ENCODE measurements at regions not wholly inside any gene's neighbourhood (a gene's known extent, or its start where the extent isn't known, plus 50 kb on each side); places are given as distances from the start of the nearest gene placed in this dataset.
"Not testable (repeated sequence)": the region's sequence is repeated elsewhere in the genome, so short reads cannot be mapped to it uniquely, and the experiment has no call there.

DNA sequence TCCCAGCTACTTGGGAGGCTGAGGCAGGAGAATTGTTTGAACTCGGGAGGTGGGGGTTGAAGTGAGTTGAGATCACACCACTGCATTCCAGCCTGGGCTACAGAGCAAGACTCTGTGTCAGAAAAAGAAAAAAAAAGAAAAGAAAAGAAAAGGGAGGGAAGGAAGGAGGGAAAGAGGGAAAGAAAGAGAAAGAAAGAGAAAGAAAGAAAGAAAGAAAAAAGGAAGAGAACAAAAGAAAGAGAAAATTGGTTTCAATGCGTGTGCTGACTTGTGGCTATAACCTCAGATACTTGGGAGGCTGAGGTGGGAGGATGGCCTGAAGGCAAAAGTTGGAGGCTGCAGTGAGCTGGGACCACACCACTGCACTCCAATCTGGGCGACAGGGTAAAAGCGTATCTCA, 128.4 kb upstream of the TBX3 start:
- DNase-seq (ENCODE audit: low spot score), result no peak

DNA sequence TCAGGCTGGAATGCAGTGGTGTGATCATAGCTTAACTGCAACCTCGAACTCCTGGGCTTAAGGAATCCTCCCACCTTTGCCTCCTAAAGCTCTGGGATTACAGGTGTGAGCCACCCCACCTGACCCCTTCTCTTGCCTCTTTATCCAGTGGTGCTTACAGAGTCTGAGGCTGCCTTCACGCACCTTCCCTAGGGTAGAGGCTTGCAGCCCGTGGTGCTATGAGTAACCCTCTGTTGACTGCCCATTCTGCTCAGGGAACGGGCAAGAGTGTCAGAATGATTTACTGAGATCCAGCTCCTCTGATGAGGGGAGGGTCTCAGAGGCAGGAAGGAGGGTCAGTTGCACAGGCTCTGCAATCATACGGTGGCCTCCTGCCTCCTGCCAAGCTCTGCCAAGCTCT, 125.1 kb upstream of the TBX3 start:
- DNase-seq (ENCODE audit: low spot score), result no peak

DNA sequence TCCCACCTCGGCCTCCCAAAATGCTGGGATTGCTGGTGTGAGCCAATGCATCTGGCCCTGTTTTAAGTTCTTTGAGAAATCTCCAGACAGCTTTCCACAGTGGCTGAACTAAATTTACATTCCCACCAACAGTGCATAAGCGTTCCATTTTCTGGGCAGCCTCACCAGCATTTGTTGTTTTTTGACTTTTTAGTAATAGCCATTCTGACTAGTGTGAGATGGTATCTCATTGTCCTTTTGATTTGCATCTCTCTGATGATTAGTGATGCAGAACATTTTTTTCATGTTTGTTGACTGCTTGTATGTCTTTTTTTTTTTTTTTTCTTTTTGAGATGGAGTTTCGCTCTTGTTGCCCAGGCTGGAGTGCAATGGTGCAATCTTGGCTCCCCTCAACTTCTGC, 117.4 kb upstream of the TBX3 start:
- DNase-seq (ENCODE audit: low spot score), result not testable (repeated sequence)

DNA sequence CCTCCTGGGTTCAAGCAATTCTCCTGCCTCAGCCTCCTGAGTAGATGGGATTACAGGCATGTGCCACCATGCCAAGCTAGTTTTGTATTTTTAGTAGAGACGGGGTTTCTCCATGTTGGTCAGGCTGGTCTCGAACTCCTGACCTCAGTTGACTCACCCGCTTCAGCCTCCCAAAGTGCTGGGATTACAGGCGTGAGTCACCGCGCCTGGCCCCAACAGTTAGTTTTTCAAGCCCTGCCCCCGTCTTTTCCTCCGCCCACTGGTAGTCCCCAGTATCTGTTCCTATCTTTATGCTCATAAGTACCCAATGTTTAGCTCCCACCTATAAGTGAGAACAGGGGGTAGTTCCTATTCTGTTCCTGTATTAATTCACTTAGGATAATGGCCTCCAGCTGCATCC, 116.6 kb upstream of the TBX3 start:
- not testable (repeated sequence) for DNase-seq (ENCODE audit: low spot score)

DNA sequence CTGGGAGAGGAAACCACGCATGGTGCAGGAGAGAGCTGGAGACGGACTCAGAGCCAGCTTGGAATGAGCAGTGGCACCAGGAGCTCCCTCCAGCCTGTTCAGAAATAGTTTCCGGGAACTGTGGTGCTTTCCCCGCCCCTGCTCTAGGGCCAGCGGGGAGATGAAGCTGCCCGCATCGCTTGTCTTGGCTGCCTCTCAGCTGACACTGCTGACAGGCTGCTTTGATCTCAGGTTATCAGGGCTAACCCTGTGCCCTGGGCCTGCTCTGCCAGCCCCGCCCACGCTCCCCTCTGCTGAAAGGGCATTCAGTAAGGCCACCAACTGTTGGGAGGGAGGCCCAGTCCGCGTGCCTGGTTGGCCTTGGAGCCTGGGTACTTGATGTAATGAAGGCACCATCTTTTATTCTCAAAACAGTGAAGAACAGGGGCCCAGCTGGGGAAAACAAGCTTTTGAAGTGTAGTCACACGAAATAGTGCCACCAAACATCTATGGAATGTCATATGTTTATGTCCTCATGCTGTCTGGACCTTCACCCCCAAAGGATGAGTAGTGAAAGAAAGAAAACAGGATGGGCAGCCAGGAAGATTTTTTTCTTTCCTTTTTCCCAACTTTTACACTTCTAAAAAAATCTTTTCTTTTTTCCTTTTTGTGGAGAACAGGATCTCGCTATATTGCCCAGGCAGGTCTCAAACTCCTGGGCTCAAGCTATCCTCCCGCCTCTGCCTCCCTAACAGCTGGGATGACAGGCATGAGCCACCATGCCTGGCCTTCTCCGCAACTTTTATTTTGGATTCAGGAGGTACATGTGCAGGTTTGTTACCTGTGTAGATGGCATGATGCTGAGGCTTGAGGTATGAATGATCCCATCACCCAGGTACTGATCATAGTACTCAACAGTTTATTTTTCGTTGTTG, 115.9 kb upstream of the TBX3 start:
- DNase-seq (ENCODE audit: low spot score), result no peak

DNA sequence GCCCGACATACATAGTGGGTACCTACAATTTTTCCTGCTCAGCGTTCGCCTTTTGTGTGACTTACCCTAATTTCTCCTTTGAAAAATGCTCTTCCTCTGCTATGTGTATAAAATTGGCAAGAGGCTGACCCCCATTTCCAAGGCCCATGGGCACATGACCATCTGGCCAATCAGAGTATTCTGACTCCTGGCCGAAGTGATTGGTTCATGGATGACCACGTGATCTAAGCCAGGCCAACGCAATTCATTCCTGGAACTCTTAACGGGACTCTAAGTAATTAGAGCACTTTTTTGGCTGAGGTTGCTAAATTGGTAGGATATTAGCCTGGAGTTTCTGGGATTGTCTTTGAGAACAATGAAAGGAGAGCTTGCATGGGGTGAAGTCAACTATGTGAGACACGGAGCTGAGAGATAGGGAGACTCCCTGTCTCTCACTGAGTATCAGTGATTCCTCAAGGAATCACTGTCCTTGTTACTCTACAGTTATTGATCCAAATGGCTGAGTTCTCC, 110.1 kb upstream of the TBX3 start:
- no peak for DNase-seq (ENCODE audit: low spot score)

DNA sequence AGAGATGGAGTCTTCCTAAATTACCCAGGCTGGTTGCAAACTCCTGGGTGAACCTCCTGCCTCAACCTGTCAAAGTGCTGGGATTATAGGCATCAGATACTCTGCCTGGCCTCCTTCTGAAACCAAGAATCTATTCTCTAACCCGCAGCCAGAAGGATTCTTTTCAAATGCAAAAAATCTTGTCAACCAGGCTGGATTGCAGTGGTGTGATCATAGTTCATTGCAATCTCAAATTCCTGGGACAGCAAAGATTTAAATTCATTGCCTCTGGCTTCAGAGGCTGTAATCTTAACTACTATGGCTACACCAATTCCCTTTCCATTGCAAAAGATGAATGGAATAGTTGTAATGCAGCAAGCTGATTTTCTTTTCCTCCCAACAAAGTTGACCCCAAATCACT, 106.3 kb upstream of the TBX3 start:
- DNase-seq (ENCODE audit: low spot score), result no peak

DNA sequence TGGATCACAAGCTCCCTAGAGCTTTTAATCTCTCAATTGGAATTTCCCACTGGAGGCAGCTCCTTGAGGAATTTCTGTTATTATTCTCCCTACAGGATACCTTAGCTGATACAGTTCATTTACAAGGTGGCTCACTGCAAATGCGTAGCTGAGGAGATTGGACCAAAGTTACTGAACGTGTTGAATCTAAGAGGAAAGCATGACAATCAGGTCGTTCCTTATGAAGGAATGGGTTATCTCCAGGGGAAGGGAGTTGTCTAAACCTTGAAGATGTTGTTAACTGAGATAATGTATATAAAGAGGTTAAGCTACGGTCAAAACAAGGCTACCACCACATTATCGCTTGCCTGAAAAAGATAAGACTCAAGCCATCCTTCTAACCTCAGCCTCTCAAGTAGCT, 105.8 kb upstream of the TBX3 start:
- DNase-seq (ENCODE audit: low spot score), result no peak

DNA sequence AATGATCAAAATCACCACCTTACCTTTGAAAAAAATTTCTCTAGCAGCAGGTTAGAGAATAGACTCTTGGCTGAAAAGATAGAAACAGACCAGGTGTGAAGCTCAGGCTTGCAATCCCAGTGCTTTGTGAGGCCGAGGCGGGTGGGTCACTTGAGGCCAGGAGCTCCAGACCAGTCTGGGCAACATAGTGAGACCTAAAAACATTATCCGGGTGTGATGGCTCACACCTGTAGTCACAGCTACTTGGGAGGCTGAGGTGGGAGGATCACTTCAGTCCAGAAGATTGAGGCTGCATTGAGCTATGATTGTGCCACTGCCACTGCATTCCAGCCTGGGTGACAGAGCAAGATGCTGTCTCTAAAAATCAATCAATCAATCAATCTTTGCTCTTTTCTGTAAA, 105.3 kb upstream of the TBX3 start:
- no peak for DNase-seq (ENCODE audit: low spot score)

DNA sequence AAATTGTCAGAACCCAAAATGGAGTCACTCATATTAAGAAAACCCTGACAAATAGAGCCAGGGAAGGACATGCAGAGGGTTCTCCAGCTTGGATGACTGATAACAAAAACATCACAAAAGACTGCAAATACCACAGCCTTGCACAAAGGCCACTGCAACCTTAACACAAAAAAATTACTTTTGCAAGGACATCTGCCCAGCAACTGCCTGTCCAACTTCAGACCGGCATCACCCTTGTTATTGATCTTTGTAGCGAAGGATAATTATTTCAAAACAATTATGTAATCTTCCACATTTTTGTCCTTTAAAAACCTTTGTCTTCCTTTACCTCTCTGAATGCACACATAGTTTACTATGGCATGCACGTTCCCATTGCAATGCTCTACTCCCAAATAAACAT, 100.6 kb upstream of the TBX3 start:
- no peak for DNase-seq (ENCODE audit: low spot score)

DNA sequence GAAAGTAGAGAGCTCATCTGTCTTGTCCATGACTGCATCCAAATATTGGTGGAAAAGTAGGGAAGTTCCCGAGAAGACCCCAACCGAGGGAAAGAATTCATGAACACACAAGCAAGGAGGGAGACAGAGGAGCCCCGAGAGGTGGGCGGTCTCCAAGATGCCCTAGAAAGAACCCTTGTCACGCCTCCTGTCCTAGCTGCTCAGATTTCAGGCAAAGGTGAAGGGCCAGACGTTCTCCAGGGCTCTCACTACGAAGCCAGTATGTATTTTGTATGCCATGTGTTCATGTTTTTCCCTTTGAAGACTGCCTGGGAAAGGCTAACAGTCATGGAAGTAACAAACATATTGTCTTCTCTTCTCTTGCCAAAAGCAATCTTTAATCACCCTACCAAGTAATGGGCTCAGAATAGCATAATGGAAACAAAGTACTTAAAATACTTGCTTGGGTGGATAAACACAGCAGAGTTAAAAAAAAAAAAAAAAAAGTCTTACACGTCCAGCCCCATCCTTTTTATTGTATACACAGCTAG, 99.2 kb upstream of the TBX3 start:
- DNase-seq (ENCODE audit: low spot score), result no peak

DNA sequence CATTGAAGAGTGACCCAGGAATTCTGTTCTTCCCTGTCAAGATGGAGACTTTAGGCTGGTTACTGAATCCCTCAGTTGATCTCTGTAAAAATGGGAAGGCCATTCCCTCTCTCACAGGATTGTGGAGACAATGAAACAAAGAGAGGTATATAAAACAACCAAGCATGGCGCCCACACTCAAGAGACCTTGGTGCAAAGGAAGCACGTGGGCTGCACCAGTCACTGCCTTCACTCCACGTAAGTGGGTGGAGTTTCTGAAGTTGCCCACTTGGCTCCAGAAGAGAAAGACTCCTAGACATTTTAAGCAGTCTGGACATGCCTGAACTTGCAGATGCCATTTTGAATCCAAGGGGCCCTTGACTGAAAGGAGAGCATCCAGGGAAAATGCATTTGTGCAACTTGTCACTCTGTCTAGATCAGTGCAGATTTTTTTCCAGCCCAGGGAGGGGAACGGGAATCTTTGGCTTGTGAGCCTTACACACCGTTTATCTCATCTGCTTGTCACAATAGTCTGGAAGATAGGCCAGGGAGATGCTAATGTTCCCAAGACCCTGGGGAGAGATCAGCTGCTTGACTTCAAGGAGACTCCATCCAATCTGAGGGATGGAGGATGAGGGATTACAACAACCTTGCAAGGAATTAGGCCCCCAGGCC, 96.9 kb upstream of the TBX3 start:
- no peak for DNase-seq (ENCODE audit: low spot score)

DNA sequence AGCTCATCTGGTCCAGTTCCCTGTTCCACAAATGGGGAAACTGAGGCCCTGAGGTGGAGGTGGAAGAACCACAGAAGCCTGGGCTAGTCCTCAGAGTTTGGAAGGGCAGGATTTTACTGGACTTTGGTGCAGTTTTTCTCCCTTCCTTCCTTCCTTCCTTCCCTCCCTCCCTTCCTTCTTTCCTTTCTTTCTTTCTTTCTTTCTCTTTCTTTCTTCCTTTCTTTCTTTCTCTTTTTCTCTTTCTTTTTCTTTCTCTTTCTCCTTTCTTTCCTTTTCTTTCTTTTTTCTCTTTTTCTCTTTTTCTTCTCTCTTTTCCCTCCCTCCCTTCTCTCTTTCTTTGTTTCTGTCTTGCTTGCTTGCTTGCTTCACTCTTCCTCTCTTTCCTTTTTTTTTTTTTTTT, 95.7 kb upstream of the TBX3 start:
- no peak for DNase-seq (ENCODE audit: low spot score)

DNA sequence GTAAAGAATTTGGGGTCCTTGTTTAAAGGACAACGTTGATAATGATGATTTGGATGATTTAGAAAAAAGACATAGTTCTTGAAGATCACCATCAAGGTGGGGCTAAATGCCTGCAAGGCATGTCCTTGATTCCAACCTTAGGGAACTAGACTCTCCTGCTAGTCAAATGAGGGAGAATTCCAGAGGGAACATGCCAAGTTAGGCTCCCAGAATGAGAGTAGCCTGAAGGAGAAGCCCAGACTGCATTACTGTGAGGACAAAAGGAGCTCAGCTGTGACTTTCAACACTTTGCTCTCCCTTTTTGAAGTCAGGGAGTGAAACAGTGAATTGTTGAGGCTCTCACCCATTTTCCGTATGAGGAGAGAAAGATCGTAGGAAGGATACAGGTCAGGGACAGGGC, 95.2 kb upstream of the TBX3 start:
- DNase-seq (ENCODE audit: low spot score), result no peak

DNA sequence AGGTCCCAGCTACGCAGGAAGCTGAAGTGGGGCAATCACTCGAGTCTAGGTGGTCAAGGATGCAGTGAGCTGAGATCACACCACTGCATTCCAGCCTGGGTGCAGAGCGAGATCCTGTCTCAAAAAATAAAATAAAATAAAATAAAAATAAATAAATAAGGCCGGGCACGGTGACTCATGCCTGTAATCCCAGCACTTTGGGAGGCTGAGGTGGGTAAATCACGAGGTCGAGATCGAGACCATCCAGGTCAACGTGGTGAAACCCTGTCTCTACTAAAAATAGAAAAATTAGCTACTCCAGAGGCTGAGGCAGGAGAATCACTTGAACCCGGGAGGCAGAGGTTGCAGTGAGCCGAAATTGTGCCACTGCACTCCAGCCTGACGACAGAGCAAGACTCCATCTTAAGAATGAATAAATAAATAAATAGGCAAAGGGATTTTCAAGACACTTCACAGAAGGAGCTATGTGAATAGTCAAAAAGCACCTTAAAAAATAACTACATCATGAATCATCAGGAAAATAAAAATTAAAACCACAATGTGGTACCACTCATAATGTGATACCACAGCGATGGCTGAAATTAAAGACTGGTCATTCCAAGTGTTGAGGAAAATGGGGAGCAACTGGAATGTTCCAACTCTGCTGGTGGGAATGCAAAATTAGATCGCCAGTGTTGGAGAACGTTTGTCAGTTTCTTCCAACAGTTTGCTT, 92.9 kb upstream of the TBX3 start:
- DNase-seq (ENCODE audit: low spot score), result no peak

DNA sequence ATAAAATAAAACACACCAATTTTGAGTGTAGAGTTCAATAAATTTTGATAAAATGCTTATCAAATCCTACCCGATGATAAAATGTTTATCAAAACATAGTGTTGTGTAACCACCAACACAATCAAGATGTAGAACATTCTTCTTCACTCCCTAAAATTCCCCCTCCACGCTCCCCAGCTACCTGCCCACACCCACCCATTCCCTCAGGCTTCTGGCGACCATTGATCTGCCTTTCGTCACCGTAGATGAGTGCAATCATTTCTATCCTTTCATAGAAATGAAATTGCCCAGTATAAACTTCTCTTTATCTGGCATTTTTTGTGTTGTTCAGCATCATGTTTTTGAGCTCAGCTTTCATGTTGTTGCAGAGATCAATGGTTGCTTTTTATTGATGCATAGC, 90.7 kb upstream of the TBX3 start:
- no peak for DNase-seq (ENCODE audit: low spot score)

DNA sequence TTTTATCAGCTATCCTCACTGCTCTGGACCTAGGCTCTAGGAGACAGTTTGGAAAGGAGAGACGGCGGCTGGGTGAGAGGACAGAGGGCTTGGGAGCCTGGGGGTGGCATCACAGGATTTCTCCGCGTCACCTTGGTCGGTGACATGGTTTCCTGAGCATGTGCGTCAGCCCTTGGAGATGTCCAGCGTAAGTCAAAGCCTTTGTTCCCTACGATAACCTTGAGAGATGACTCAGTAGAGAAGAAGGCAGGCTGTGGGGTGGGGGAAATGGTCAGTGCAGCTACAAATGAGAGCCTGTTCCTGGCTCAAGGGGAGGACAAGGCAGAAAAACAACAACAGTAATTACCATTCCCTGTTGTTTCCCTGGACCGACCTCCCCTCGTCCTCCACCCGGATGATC, 90.2 kb upstream of the TBX3 start:
- DNase-seq (ENCODE audit: low spot score), result no peak

DNA sequence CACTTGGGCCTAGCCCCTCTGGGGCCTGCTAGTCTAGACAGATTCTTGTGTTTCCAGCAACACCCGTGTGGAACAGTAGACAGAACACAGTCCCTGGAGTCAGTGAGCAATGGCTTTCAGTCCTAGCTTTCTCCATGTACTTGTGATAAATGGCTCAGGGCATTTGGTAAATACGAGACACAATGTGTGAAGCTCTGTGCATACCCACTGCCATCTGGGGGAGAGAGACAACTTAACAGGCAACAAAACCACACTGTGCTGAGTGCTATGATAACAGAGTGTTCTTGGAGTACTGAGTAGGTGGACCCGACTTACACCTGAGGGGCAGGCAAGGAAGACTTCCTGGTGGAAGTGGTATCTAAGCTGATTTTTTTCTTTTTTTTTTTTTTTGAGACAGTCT, 86.3 kb upstream of the TBX3 start:
- no peak for DNase-seq (ENCODE audit: low spot score)

DNA sequence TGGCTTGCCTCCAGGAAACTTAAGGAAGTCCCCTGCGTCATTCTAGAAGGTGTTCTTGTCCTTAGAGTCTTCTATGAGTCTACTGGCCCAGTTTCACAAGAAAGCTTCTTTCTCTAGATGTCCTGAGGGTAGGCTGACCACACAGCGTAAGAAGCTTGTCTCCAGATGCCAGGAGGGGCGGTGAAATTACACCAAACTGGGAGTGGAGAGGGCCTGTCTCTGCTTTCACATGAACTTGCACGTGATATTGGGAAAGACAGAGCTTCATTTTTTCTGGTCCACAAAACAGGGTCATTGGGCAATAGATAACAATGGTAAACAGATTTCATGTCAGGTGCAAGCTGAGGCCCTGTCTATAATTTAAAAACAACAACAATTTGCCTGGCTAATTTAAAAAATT, 85.7 kb upstream of the TBX3 start:
- DNase-seq (ENCODE audit: low spot score), result no peak

DNA sequence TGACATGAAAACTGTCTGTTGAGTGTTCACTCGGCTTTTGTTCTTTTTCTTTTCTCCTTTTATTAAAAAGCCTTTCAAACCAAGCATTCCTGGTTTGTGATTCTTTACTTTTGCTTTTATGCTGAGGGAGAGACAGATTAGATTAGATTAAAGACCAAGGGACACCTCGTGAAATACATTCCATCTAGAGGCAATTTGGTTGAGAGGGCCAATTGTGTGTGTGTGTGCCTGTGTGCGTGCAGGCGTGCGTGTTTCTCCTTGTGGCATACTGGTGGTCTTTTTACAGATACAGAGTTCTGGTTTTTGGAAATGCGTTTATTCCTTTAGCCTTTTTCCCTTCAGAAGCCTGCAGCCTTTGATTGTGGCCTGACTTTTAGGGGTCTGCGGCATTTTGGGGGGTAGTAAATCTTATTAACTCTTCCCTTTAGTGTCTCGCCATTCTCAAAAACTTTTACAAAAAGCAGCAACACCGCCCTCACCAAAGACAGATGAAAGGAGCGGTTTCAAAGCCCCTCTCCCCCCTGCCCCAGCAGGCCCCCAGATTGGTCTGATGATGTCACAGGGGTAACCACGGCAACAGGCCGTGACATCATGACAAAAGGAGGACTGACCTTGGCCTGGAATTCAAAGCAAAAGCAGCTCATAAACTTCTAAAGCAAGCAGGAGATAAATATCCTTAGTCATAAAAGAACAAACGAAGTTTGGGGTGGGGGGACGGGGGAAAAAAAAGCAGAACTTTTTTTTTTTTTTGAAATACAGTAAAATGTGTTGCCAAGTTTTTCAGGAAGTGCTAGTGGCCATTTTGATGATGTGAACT, 84.1 kb upstream of the TBX3 start:
- no peak for DNase-seq (ENCODE audit: low spot score)

DNA sequence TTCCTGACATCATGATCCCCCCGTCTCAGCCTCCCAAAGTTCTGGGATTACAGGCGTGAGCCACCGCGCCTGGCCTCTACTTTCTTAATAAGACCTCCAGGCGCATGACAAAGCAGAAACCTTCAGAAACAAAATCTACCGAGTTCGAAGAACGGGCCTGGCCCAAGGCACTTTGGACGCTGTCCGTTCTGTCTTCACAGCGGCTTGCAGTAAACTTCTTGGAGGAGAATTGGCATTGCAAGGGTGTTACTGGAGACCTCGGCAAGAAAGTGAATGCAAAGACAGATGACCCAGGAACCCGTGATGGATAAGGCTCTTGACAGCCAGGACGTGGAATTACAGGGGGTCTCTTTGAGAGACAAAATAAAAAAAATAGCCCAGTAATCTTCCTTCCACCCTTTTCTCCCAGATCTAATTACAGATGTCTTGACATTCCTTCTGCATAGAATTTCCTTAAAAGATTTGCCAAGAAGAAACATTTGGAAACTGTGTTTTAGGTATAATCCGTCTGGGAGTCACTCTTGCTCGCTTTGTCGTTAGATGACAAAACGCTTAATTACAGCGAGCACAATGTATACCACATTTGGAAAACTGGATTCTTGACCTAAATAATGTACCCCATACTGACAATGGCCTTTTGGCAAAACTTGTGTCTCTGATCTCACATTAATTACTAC, 83.2 kb upstream of the TBX3 start:
- DNase-seq (ENCODE audit: low spot score), result no peak
